Esophagus squamous epithelium (tissue), 4 donors: ENCODE measurements at regions not wholly inside any gene's neighbourhood (a gene's known extent, or its start where the extent isn't known, plus 50 kb on each side); places are given as distances from the start of the nearest gene placed in this dataset.

Experiments used
- POLR2A ChIP-seq, 4 donors: fragments of 450-650 bp; IDR thresholded peaks; one replicate each; pipeline ENCODE4 v1.6.1; 2017; ENCODE audit warnings: antibody characterized with exemption in 4 of 4, mild to moderate bottlenecking in 4 of 4, moderate library complexity in 3 of 4
- TF ChIP-seq, protein P1 (sequence below), 6 experiments: fragments of 450-650 bp in 4 of 6; fragments of 200-600 bp in 2 of 6; sonication (generic) in 2 of 6; IDR thresholded peaks; one replicate each; pipeline ENCODE4 v1.5.1; 2016 to 2019; ENCODE audit warnings: antibody characterized with exemption in 6 of 6, mild to moderate bottlenecking in 4 of 6, moderate library complexity in 4 of 6

DNA sequence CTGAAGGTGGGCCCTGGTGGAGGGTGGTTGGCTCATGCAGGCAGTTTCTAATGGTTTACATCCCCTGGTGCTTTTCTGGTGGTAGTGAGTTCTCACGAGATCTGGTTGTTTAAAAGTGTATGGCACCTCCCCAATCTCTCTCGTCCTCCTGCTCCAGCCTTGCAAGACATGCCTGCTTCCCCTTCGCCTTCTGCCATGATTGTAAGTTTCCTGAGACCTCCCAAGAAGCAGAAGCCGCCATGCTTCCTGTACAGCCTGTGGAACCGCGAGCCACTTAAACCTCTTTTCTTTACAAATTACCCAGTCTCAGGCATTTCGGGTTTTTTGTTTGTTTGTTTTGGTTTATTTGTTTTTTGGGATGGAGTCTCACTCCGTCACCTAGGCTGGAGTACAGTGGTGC, 173.2 kb downstream of the MN1 start:
- no peak for TF ChIP-seq POLR2A (IDR thresholded peaks at IDR 0.05)
- TF ChIP-seq, protein P1, sequence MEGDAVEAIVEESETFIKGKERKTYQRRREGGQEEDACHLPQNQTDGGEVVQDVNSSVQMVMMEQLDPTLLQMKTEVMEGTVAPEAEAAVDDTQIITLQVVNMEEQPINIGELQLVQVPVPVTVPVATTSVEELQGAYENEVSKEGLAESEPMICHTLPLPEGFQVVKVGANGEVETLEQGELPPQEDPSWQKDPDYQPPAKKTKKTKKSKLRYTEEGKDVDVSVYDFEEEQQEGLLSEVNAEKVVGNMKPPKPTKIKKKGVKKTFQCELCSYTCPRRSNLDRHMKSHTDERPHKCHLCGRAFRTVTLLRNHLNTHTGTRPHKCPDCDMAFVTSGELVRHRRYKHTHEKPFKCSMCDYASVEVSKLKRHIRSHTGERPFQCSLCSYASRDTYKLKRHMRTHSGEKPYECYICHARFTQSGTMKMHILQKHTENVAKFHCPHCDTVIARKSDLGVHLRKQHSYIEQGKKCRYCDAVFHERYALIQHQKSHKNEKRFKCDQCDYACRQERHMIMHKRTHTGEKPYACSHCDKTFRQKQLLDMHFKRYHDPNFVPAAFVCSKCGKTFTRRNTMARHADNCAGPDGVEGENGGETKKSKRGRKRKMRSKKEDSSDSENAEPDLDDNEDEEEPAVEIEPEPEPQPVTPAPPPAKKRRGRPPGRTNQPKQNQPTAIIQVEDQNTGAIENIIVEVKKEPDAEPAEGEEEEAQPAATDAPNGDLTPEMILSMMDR (IDR thresholded peaks at IDR 0.05) = no peak
